CD4-positive, alpha-beta T cell (primary cell): ENCODE measurements at regions not wholly inside any gene's neighbourhood (a gene's known extent, or its start where the extent isn't known, plus 50 kb on each side); places are given as distances from the start of the nearest gene placed in this dataset.

Source experiments
- ATAC-seq: fragments of 200-7000 bp; cut with Tn5 transposase; one replicate; pipeline ENCODE4 v1.10.0; 2022; ENCODE audit warnings: mild to moderate bottlenecking; ENCODE audit not compliant: poor library complexity
- CTCF ChIA-PET: fragments of 350-600 bp; sonication (Branson Sonifier 250); formaldehyde crosslinking; loops from one replicate; lab custom pipeline; 2021; ENCODE audit warnings: antibody characterized with exemption, inconsistent platforms; lab: Charles Lee
- POLR2A ChIA-PET: fragments of 350-600 bp; sonication (Branson Sonifier 250); formaldehyde crosslinking; loops from one replicate; lab custom pipeline; 2021; ENCODE audit warnings: antibody characterized with exemption, inconsistent platforms; lab: Charles Lee
- DNase-seq, 14 experiments: peaks; one replicate each; pipeline ENCODE4 v3.0.0-alpha.2; 2013 to 2020; ENCODE audit warnings: mixed read lengths in 2 of 14
- H3K27ac ChIP-seq, 2 donors: one replicate each; pipeline versions ENCODE4 v1.5.1 to v1.7.0; 2013; ENCODE audit warnings: low read length in 2 of 2, low read depth in 1 of 2, mild to moderate bottlenecking in 1 of 2
- H3K27me3 ChIP-seq, 2 experiments: 1 replicate in 1 of 2; 2 replicates in 1 of 2; pipeline versions ENCODE4 v1.6.1 to v1.7.0; 2013; ENCODE audit warnings: low read length in 2 of 2, control low read depth in 1 of 2, mild to moderate bottlenecking in 1 of 2, moderate library complexity in 1 of 2; ENCODE audit not compliant: insufficient read depth in 2 of 2, control insufficient read depth in 1 of 2
- H3K36me3 ChIP-seq: one replicate; pipeline ENCODE4 v1.6.1; 2013; ENCODE audit warnings: low read length, control low read depth; ENCODE audit not compliant: insufficient read depth
- H3K4me1 ChIP-seq: one replicate; pipeline ENCODE4 v1.6.1; 2013; ENCODE audit warnings: low read length, control low read depth; ENCODE audit not compliant: insufficient read depth
- H3K4me3 ChIP-seq: one replicate; pipeline ENCODE4 v1.5.1; 2013; ENCODE audit warnings: mild to moderate bottlenecking, low read length, moderate library complexity
- H3K9me3 ChIP-seq, 2 experiments: 1 replicate in 1 of 2; 2 replicates in 1 of 2; pipeline versions ENCODE4 v1.6.1 to v1.7.0; 2013; ENCODE audit warnings: low read length in 2 of 2, mild to moderate bottlenecking in 2 of 2, control low read depth in 1 of 2, moderate library complexity in 1 of 2; ENCODE audit not compliant: control insufficient read depth in 1 of 2, insufficient read depth in 1 of 2
- H3K27ac Mint-ChIP-seq: one replicate; pipeline ENCODE4 v1.8.0; 2020; ENCODE audit warnings: mixed read lengths
- H3K27me3 Mint-ChIP-seq: one replicate; pipeline ENCODE4 v1.8.0; 2021; ENCODE audit warnings: mixed read lengths
- H3K36me3 Mint-ChIP-seq: one replicate; pipeline ENCODE4 v1.8.0; 2021; ENCODE audit warnings: low read depth, mixed read lengths
- H3K4me1 Mint-ChIP-seq: one replicate; pipeline ENCODE4 v1.8.0; 2021; ENCODE audit warnings: low read depth, mixed read lengths
- H3K4me3 Mint-ChIP-seq: one replicate; pipeline ENCODE4 v1.8.0; 2020; ENCODE audit warnings: mild to moderate bottlenecking, mixed read lengths
- H3K9me3 Mint-ChIP-seq: one replicate; pipeline ENCODE4 v1.8.0; 2020; ENCODE audit warnings: mixed read lengths
- intact Hi-C, 2 experiments: fragments of 100-400 bp; cut with DNase I in 1 of 2; cut with micrococcal nuclease in 1 of 2; formaldehyde crosslinking; loops; one replicate each; pipeline versions ENCODE4 v1.15.1 to v1.9.0; 2023 to 2025; cut with DNase I, micrococcal nuclease
- TF ChIP-seq, protein P1 (sequence below): fragments of 200-600 bp; IDR thresholded peaks from one replicate; pipeline ENCODE4 v1.8.0; 2022; ENCODE audit warnings: antibody characterized with exemption, mild to moderate bottlenecking

GRCh38 chr1:239274242-239274830, 112.0 kb upstream of the CHRM3 start:
- H3K27me3 ChIP-seq: no peaks in the 10 kb centered on the region
- H3K36me3 ChIP-seq: no peaks in the 10 kb centered on the region
- Mint-ChIP-seq H3K27me3 (no peaks in the 10 kb centered on the region), H3K4me3 (no peak overlapping the region), H3K27ac (no peak overlapping the region), H3K4me1 (no peaks in the 10 kb centered on the region), H3K9me3 (no peaks in the 10 kb centered on the region), H3K36me3 (no peaks in the 10 kb centered on the region)
- H3K4me3 ChIP-seq: no peak overlapping the region
- DNase-seq (no peak), ATAC-seq (no peak)
- H3K4me1 ChIP-seq: no peaks in the 10 kb centered on the region
- CTCF ChIA-PET: no interaction called here
- POLR2A ChIA-PET: no interaction called here
- intact Hi-C loops: no loop called here
- H3K9me3 ChIP-seq: no peaks in the 10 kb centered on the region
- TF ChIP-seq, protein P1, sequence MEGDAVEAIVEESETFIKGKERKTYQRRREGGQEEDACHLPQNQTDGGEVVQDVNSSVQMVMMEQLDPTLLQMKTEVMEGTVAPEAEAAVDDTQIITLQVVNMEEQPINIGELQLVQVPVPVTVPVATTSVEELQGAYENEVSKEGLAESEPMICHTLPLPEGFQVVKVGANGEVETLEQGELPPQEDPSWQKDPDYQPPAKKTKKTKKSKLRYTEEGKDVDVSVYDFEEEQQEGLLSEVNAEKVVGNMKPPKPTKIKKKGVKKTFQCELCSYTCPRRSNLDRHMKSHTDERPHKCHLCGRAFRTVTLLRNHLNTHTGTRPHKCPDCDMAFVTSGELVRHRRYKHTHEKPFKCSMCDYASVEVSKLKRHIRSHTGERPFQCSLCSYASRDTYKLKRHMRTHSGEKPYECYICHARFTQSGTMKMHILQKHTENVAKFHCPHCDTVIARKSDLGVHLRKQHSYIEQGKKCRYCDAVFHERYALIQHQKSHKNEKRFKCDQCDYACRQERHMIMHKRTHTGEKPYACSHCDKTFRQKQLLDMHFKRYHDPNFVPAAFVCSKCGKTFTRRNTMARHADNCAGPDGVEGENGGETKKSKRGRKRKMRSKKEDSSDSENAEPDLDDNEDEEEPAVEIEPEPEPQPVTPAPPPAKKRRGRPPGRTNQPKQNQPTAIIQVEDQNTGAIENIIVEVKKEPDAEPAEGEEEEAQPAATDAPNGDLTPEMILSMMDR: no peak
- H3K27ac ChIP-seq: no peak overlapping the region

DNA sequence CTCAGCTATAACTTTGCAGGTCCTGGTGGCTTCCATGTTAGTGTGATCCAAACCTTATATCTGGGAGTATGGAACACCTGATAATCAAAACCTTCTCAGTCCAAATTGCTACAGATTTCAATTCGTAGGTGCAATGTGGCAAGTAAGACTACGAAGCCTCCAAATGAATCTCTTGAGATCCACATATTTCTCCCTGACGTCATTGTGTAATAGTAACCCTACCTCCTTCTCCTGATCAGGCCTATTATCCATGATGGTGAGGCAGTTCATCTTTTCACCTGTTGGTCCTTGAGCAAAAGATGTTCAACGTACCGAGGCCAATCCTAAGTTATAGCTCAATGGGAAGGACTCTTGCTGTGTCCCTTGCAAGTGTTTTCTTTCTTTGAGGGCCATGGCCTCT, 115.9 kb upstream of the CHRM3 start:
- ATAC-seq: no peak
- Mint-ChIP-seq H3K27me3 (no peaks in the 10 kb centered on the region), H3K36me3 (no peaks in the 10 kb centered on the region), H3K4me1 (no peaks in the 10 kb centered on the region), H3K4me3 (no peak overlapping the region), H3K9me3 (no peaks in the 10 kb centered on the region), H3K27ac (no peak overlapping the region)
- Histone ChIP-seq H3K27me3 (no peaks in the 10 kb centered on the region), H3K36me3 (no peaks in the 10 kb centered on the region), H3K27ac (no peak overlapping the region), H3K4me1 (no peaks in the 10 kb centered on the region), H3K4me3 (no peak overlapping the region), H3K9me3 (no peaks in the 10 kb centered on the region)
- intact Hi-C loops: no loop called here
- ChIA-PET POLR2A (no interaction called here), CTCF (no interaction called here)
- TF ChIP-seq, protein P1: no peak
- no peak for DNase-seq

GRCh38 chr1:239269706-239270105, 116.7 kb upstream of the CHRM3 start:
- Mint-ChIP-seq H3K9me3 (no peaks in the 10 kb centered on the region), H3K27ac (no peak overlapping the region), H3K27me3 (no peaks in the 10 kb centered on the region), H3K4me1 (no peaks in the 10 kb centered on the region), H3K36me3 (no peaks in the 10 kb centered on the region), H3K4me3 (no peak overlapping the region)
- H3K27ac ChIP-seq: no peak overlapping the region
- POLR2A ChIA-PET: no interaction called here
- H3K27me3 ChIP-seq: no peaks in the 10 kb centered on the region
- TF ChIP-seq, protein P1: no peak
- ATAC-seq (no peak), DNase-seq (no peak)
- CTCF ChIA-PET: no interaction called here
- no peaks in the 10 kb centered on the region for H3K9me3 ChIP-seq
- H3K4me1 ChIP-seq: no peaks in the 10 kb centered on the region
- H3K36me3 ChIP-seq: no peaks in the 10 kb centered on the region
- intact Hi-C loops: no loop called here
- no peak overlapping the region for H3K4me3 ChIP-seq
